GM19035 (cell line): ENCODE measurements at regions not wholly inside any gene's neighbourhood (a gene's known extent, or its start where the extent isn't known, plus 50 kb on each side); places are given as distances from the start of the nearest gene placed in this dataset.
"Not testable (repeated sequence)": the region's sequence is repeated elsewhere in the genome, so short reads cannot be mapped to it uniquely, and the experiment has no call there.

ENCODE experiments used
- ATAC-seq: cut with Tn5 transposase; IDR thresholded peaks from one replicate; pipeline ENCODE4 v1.9.1; 2021; ENCODE audit not compliant: unreplicated experiment

DNA sequence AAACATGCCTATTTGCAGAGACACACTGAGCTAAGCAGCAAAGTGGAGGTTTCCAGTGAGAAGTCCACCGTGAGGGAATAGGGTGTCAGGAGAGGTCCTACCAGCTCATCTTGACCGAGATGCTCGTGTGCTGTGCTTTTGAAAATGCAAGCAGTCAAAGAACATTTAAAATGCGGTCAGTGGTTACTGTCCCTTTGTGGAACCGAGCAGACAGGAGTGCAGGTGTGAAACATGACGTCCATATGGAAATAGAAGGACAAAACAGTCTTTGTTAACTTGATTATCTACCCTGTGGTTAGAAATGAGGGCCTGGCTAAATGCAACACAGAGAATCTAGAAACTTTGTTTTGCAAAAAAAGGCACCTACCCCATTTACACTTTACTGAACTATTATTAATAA lies 473.3 kb downstream of the SPATA31A6 start:
- not testable (repeated sequence) for ATAC-seq

DNA sequence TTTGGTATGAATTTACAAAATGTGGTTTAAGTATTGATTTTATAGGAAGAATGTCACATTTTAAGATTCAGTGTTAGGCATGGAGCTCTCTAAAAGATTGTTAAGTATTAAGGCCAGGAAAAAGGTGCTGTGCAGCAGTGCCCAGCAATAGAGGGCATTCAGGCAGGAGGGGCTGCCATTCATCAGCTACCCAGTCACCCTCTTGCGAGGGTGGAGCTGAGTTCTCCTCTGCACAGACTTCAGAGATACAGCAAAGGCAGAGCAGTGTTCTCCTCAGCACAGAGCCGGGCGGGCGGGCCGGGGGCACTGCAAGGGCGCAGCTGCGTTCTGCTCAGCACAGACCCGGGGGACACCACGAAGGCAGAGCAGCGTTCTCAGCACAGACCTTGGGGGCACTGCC lies 474.0 kb downstream of the SPATA31A6 start:
- ATAC-seq, result not testable (repeated sequence)

DNA sequence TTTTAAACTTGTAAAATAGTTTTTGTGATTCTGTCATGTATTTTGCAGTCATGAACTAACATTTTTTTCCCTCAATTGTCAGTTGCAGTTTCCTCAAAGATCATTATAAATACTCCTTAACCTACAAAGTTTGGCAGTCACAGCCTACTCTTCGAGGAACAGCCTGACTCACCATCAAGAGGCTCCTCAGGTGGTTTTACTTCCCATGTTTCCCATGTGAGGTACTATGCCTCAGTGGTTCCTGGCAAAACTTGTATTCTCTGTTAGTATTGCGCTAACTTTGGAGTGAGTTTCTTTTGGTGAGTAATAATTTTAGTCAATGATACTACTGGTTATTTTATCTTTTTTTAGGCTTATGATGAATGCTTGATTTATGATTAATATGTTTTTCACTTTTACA lies 513.7 kb downstream of the SPATA31A6 start:
- not testable (repeated sequence) for ATAC-seq

DNA sequence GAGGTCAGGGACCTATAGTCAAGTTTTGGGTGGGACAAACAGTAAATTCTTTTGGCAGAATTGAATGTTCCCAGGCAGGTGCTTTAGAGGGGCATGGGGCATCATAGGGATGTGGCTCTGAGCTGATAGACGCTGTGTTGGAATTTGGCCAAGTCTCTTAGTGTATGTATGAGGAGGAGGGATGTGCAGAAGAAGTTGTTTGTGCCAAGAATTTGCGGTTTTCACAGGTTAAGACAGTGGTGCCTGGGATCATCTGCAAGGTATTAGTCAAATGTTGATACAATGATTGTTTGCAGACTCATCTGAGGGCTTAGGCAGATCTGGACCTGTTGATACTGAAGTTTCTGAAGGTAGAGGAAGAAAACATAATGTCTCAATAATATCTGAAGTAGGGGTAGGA lies 519.4 kb downstream of the SPATA31A6 start:
- ATAC-seq, result not testable (repeated sequence)

DNA sequence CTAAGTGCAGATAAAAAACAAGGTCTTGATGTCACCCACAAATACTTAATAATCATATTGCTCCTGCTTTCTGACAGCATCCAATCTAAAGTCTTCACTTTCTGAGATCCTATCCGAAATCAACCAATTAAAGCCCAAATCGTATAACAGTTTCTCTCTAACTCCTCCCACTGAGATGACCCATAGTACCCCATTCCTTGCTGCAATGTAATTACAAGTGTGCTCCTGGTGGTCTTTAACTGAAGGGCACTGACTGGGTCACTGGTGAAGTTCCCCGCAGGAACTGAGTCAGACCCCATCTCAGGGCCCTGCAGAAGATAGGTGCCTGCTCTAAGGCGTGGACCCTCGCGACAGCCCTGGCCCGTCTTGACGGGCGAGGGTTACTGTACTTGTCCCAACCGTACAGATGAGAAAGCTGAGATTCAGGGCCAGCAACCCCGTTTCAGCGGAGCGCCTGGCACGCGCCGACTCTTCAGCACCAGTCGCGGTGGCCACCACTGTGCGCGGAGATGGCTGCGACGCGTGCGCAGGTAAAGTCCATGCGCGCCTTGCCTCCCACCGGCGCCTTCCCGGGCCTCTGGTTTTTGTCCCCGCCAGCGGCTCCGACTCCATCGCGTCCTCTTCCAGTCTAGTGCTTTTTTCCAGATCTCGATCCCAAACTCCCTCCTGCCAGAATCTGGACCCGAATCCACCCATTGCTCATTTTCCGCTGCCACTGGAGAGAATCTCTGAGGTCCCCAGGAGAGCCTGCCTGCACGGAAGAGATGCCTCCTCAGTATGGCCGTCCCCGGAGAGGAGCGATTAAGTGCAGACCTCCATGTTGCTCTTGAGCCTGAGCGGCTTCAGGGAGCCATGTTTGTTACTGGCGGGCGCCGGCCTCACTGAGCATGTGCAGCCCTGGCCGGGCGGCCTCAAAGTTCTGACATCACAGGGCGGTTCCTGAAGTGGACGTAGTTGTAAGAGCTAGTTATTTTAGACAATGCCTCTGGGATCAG lies 541.7 kb downstream of the SPATA31A6 start:
- not testable (repeated sequence) for ATAC-seq

DNA sequence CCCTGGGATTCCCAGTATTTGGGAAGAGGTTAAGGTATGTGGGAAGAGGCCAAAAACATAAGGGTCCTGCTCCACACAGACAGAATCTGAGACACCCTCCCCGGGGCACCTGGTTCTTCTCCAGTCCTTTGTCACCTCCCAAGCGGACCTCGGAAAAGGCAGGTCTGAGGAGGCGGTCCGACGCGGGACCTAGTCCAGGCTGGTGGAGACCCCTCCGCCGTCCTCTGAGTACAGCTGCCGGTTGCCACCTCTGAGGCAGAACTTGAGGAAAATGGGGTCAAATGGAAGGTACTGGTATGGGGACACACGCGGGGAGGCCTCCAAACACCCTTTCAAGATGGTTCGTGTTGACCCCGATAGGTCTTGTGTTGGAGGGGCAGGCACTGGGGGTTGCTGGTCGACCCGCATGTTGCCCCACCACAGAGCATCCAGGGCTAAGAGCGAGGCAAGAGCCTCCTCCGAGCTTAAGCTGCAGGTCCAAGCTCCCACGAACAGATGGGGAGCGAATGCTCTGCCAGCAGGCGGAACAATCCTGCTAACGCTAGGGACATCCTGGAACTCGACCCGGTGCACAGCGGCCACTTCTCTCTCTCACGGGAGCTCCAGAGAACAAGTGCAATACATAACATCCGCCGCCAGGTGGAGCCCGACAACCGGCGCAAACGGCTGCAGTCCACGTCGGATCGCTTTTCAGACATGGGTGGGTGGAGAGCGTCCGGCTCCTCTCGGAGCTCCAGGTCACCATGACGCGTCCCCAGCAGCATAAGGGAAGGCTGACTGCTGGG lies 559.8 kb downstream of the SPATA31A6 start:
- not testable (repeated sequence) for ATAC-seq

DNA sequence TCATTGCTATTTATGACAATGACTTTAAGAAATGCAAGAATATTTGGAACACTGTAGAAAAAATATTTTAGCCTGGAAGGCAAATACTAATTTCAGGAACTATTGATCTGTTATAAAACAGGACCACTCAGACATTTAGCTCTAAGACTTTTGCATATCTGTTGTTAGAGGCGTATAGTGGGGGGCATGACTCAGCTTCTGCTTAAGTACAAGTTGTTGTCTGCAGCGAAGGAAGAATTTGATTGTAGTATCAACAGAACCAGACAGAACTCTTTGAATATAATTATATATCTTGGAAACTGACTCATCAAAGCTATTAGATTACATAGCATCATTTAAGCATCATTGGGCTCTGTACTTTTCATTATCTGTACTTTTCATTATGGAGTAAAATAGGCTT lies 573.8 kb downstream of the SPATA31A6 start:
- ATAC-seq, result not testable (repeated sequence)

DNA sequence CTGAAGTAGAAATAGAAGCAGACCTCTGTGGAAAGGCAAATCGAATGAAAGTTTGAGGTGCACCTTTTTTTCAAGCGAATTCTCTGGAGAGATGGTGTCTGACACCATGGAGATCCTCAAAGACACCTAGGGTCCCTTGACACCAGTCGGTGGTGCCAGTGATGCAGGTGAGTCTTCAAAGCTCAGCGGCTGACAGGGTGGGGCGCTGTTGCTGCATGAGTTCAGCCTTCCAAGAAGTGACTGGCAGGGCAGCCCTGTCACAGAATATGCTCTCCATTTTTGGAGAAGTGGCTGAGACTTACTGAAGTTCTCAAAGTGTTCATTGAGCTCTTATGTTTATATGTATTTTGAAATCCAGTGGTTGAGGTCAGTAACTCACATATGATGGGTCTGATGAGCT lies 575.9 kb downstream of the SPATA31A6 start:
- ATAC-seq, result not testable (repeated sequence)

DNA sequence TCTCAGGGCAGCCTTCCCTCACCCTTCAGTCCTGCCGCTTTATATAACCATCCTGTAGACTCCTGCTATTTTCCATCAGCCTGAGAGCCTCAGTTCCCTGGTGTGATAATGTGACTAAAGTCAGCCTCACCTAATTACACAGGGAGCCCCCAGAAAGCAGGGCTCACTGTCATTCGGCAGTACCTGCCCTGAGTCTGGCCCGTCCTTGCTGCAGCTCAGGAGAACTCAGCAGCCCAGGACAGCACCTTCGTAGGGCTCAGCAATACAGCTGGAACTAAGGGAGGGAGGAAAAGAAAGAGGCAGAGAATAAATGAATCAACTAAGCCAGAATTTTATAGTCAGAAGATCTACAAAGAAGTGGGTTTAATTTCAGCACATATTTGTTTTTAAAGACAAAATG lies 598.7 kb downstream of the SPATA31A6 start:
- ATAC-seq, result not testable (repeated sequence)

DNA sequence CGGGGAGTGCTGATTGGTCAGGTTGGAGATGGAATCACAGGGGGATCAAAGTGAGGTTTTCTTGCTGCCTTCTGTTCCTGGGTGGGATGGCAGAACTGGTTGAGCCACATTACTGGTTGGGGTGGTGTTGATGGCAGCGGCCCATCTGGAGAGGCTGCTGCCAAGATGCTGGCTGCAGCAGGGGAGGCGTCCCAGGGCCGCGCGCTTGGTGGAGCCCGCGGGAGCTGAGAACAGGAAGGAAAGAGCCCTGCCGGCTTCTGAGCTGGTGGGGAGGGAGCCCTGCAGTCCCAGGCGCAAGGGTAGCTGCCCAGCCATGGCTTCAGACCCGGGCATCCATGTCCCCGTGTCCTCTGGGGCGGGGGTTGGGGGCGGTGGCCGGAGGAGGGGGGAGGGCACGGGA lies 609.3 kb downstream of the SPATA31A6 start:
- ATAC-seq, result not testable (repeated sequence)

DNA sequence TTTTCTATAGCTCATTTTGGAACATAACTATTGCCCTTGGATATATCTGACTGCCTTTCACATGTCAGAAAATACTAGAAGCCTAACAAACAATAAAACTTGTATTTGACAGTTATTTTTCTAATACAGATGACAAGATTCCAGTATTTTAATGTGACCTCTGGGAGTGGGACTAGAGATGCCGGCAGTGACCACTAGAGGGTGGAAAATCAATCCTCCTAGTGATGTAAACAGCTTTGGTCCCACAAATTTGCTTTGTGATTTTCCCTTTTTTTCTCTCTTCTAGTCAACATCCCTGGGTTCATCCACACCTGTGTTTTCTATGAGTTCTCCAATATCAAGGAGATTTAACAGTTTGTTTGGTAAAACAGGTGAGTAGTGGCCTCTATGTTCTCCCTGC lies 615.1 kb downstream of the SPATA31A6 start:
- not testable (repeated sequence) for ATAC-seq

DNA sequence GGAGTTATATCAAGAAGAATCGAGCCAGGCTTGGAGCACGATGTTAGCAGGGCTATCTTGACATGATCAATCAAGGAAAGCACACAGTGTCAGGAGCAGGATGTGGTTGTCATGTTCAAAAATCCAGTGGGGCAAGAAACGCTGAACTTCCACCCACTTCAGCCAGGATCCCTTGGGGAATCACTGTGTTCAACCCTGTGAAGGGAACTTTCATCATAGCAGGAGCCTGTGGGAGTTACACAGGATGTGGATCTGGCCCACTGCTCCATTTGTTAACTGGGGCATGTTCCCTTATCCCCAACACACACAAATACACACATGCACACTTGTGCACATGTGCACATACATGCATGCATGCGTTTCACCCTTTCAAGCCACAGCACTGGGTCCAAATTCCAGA lies 619.3 kb downstream of the SPATA31A6 start:
- ATAC-seq, result not testable (repeated sequence)

DNA sequence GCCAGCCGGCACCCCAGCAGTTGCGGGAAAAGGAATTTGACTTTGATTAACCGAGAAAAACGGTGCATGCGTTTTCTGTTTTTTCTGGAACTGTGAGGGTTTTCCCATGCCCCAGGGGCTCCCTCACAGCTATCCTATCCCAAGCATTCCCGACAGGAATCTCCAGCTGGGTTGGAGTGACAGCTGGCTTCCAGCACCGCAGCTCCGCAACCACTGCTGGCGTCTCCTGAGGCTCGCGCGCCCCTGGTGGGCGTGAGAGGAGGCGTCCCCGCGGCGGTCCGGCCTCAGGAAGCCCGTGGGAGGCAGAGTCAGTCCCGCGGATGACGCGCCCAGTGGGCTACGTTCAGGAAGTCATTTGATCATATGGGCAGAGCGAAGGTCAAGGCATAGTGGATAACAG lies 623.2 kb downstream of the SPATA31A6 start:
- not testable (repeated sequence) for ATAC-seq

DNA sequence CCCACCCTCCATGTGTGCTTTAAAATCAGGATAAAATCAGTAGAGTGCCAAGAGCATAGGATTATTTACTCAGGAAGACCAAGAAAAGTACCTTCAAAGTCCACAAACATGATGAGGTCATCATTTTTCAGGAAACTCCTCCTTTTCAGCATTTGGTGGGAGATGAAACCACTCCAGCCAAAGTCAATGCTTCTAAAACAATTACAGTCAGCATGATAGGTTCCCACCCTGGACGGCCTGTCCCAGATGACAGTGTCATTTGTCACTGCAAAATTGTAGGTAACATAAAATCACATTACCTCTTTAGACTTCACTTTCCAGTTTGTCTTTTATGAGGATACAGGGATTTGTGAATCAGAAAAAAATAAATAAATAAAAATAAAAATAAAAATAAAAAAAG lies 638.0 kb downstream of the SPATA31A6 start:
- ATAC-seq, result not testable (repeated sequence)

DNA sequence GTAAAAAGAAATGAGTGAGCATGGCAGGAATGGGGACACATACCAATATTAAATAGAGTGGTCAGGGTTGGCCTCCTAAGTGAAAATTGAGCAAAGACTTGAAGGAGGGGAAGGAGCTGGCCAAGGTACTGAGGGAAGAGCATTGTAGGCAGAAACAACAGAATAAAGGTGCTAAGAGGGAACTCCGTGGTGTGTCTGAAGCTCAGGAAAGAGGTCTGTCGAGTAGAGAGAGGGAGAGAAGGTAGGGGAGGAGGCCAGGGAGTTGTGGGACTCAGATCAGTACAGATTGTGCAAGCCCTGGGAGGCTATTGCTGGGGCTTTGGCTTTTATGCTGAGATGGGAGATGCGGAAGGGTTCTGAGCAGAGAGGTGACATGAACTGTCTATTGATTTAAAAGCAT lies 664.7 kb downstream of the SPATA31A6 start:
- ATAC-seq, result not testable (repeated sequence)

DNA sequence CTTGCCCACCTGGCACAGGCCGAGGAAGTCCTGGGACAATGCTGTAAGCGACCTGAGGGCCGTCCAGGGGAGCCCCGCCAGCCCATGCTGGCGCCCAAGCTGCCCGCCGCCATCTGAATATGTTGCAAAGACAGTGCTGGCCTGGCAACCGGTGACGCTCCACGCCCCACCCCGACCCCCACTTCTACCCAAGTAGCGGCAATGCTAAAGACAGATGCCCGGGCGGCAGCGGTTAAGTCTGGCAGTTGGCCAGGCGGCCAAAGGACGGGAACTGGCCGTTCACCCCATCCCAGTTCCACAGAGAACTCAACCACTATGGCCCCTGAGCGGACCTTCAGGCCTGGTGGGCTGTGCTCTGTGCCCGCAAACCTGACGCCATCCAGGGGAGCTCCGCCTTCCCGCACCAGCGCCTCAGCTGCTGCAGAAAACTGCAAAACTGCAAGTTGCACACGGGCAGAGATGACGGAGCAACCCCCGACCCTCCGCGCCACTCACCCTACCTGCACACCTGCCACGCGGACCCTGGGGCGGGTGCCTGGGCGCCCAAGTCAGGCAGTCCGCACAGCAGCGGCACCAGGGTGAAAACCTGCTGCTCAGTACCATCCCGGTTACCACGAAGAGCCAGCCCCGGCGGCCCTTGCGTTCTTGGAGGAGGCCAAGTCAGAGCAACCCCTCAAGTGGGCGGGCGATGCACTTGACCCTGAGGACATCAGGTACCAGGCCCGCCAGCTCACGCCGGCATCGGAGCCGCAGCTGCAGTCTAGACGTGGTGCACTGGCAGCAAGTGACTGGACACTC lies 667.6 kb downstream of the SPATA31A6 start:
- ATAC-seq, result not testable (repeated sequence)

DNA sequence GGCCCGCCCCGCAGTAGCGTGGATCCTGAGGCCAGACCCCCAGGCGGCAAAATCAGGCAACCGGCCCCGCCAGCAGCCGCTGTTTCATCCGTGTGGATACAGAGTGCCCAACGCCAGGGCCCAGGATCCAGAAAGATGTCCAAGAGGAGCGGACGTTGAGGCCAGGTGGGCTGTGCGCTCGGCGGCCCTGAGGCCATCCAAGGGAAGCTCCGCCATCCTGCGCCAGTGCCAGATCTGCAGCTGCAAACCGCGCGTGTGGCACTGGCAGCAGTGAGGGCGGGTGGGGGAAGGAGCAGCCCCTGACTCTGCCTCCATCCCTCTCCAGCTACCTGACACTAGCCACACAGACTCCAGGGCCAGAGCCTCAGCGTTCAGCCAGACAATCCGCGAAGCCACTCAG lies 668.2 kb downstream of the SPATA31A6 start:
- ATAC-seq, result not testable (repeated sequence)

DNA sequence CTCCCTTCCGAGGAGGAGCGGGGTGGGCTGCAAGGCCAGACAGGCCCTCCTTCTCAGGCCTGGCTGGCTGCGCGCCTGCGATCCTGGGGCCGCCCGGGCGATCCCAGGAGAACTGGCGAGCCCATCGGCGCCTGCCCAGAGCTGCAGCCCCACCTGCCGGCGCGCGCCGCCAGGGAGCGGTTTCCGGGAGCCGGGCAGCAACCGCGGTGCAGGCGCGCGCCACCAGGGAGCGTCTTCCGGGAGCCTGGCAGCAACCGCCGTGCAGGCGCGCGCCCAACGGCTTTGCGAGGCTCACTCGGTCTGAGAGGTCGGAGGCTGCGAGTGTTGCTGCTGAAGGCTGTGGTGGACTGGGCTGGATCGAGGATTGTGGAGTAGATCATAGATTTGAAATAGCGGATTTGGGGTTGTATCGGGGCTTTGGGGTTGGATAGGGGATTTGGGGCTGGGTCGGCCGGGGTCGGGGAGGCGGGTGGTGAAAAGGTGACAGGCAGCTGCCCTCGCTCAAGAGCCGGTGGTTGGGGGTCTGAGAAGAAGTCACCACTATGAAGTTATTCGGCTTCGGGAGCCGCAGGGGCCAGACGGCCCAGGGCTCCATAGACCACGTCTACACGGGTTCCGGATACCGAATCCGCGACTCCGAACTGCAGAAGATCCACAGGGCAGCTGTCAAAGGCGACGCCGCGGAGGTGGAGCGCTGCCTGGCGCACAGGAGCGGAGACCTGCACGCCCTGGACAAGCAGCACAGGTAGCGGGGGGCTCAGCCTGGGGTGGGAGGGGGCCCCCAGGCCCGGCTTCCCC lies 668.9 kb downstream of the SPATA31A6 start:
- peak; percentile 79 for ATAC-seq

DNA sequence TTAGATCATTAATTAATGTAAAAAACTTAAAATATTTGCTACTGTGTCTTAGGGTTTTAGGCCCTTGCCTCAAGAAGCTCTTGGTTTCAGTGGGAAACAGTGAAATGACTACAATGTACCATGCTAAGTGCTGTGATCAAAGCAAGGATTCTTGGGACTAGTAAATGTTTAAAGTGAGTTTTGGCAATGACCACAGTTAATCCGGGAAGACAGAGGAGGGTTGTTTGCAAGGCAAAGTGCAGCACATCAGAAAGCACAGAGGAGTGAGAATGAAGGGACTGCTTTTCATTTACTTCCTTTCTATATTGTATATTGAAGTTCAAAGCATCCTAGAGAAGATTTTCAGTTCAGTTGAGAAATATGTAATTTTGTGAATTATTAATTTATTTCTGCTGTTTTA lies 676.7 kb downstream of the SPATA31A6 start:
- ATAC-seq, result not testable (repeated sequence)

DNA sequence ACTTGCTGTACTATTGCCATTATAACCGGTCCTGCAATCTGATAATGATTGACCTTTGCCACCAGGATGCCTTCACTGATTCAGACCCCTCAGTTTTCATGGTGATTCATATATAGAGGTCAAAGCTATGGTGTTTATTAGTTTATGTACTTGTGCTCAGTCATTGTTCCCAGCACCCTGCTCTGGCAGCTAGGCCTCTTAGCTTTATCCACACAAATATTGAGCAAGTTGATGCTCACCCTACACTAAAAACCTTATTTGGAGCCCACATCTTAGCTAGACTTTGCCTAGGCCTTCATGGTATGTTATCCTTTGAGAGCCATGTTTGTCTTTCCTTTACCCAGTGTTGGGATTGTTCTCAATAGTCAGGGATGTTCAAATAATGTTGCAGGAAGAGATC lies 679.0 kb downstream of the SPATA31A6 start:
- not testable (repeated sequence) for ATAC-seq
